Activated naive CD4-positive, alpha-beta T cell treated with anti-CD3 and anti-CD28 coated beads, Interleukin-2, amount 50 U/mL, for 16 hours (primary cell): ENCODE measurements at regions not wholly inside any gene's neighbourhood (a gene's known extent, or its start where the extent isn't known, plus 50 kb on each side); places are given as distances from the start of the nearest gene placed in this dataset.

Experiments
- DNase-seq: peaks from one replicate; pipeline ENCODE4 v3.0.0-alpha.2; 2020

GRCh38 chr13:106628936-106629659, 61.2 kb upstream of the ARGLU1 start:
- no peak for DNase-seq

DNA sequence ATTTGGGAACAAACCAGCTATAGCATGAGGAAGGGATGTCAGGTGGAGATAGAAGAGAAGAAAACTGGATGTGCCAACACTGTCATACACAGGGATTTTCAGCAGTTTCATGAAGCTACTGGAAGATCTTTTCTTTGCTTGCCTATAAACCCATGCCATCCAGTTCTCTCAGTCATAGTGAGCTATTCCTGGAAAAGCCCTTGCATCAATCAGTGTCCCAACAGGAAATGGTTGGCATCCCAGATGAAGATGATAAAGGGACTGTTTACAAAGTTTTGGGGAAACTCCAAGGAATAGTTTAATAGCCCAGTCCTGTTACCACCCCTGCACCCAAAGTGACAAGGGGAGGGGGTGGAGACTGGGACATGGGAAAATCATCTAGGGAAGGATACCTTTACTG, 58.5 kb upstream of the ARGLU1 start:
- no peak for DNase-seq

DNA sequence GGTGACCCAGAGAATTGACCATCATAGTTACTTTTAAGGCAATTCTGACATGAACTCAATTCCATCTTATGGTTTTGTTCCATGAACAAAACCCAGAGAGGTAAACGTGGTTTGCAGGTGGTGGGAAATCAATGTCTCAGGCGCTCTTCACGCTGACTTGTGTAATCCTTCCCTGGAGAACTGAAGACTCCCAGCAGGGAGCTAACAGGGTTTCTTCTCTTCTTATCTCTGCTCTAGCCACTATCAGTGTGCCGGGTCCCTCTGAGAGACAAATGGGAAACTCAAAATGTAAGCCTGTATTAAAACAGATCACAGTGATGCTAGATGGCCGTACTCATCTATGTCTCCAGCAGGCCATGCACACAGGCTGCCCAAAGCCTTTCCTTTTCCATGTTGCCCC, 57.6 kb upstream of the ARGLU1 start:
- no peak for DNase-seq

DNA sequence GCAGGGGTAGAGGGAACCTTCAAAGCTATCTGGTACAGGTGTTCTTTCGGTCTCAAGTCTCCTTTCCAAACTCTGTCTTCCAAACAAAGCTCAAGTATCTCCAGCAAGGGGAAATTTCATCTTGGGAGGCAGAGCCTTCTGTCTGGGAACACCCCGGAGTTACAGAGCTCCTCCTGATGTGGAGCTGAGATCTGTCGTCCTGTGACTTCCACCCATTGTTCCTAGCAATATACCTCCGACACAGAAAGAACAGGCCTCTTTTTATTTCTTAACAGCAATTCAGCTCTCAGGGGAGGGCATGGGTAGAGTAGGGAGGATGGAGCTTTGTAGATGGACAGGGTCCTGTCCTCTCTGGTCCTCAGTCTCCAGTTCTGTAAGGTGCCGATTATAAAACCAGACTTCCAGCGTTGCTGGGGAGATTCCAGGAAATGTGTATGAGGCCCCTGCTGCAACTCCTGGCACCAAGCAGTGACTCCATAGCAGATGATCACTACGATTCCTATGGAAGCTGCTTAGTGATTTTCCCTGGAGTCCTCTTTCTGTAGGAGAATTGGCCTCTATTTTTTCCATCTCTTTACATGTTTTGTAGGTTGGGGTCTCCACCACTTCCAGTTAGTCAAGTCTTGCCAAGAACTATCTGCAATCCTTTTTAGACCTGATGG, 56.0 kb upstream of the ARGLU1 start:
- no peak for DNase-seq

GRCh38 chr13:106621833-106622232, 53.9 kb upstream of the ARGLU1 start:
- DNase-seq = no peak

GRCh38 chr13:106619688-106620555, 52.0 kb upstream of the ARGLU1 start:
- no peak for DNase-seq
